ENCODE measurements at regions not wholly inside any gene's neighbourhood (a gene's known extent, or its start where the extent isn't known, plus 50 kb on each side); places are given as distances from the start of the nearest gene placed in this dataset.

GRCh38 chr4:116752027-116752426 lies 333.3 kb downstream of the TRAM1L1 start (continued):
- no peak for TF ChIP-seq AFF4 (CRISPR knock-in tag; IDR thresholded peaks at IDR 0.05)
- no peak for TF ChIP-seq ZBTB26 (CRISPR knock-in tag; IDR thresholded peaks at IDR 0.05; ENCODE audit: borderline replicate concordance)
- no peak for TF ChIP-seq RXRB (CRISPR knock-in tag; IDR thresholded peaks at IDR 0.05; ENCODE audit: borderline replicate concordance)
- TF ChIP-seq ZNF619 (CRISPR knock-in tag; IDR thresholded peaks at IDR 0.05), result no peak
- TF ChIP-seq RFXANK (CRISPR knock-in tag; IDR thresholded peaks at IDR 0.05), result no peak
- TF ChIP-seq ZC3H4 (CRISPR knock-in tag; IDR thresholded peaks at IDR 0.05; ENCODE audit: borderline replicate concordance), result no peak
- TF ChIP-seq RBM39 (IDR thresholded peaks at IDR 0.05; ENCODE audit: low read depth, low read length, poor library complexity, severe bottlenecking), result no peak

- ATAC-seq (no peak), DNase-seq (ENCODE audit: low spot score) (no peak), FAIRE-seq (no peak)
- Histone ChIP-seq H3K9me3 (ENCODE audit: low read length) (no peaks in the 10 kb centered on the region), H3K9ac (ENCODE audit: insufficient read depth, low read depth, low read length) (no peak overlapping the region), H3K36me3 (replicated peaks in 1 of 2; ENCODE audit: control insufficient read depth in 1 of 2, insufficient read depth in 2 of 2, low read length in 2 of 2) (no peaks in the 10 kb centered on the region), H3K79me2 (ENCODE audit: insufficient read depth, low read length) (no peaks in the 10 kb centered on the region), H2AFZ (ENCODE audit: low read length) (no peak overlapping the region), H3K27me3 (ENCODE audit: control insufficient read depth in 1 of 2, insufficient read depth in 2 of 2, low read length in 2 of 2) (no peaks in the 10 kb centered on the region), H4K20me1 (ENCODE audit: insufficient read depth, low read length) (no peaks in the 10 kb centered on the region), H3K4me2 (ENCODE audit: low read depth, low read length) (no peak overlapping the region), H3K4me1 (ENCODE audit: insufficient read depth, low read length) (no peaks in the 10 kb centered on the region), H3K4me3 (replicated peaks in 1 of 3; ENCODE audit: insufficient read depth in 1 of 3, low read depth in 2 of 3, low read length in 3 of 3) (no peak overlapping the region), H3K27ac (ENCODE audit: extremely low read length, insufficient read depth, low read length) (no peak overlapping the region)
- ChIA-PET POLR2A (no interaction called here), CTCF (ENCODE audit: low intra/inter-chr PET ratio, low total read pairs) (no interaction called here)
- no TSS peak for BruUV-seq (replicated peaks)
- 47% methylated on average over 1 of the region's 1 CpG for WGBS (ENCODE audit: low lambda C conversion rate)
- intact Hi-C loops (cut with micrococcal nuclease; ENCODE audit: unreplicated experiment) (no loop called here), in situ Hi-C loops (cut with HindIII; ENCODE audit: extremely low pct_ligation_motif_present, low pct_unique_long_range_greater_than_20kb) (no loop called here)
- no peak for TF ChIP-seq HMG20A (CRISPR knock-in tag; IDR thresholded peaks at IDR 0.05; ENCODE audit: borderline replicate concordance)
- no peak for TF ChIP-seq ZNF235 (CRISPR knock-in tag; IDR thresholded peaks at IDR 0.05; ENCODE audit: borderline replicate concordance)
- no peak for TF ChIP-seq NFE2L1 (CRISPR knock-in tag; IDR thresholded peaks at IDR 0.05; ENCODE audit: borderline replicate concordance)
- no peak for TF ChIP-seq ZNF256 (CRISPR knock-in tag; conservative IDR thresholded peaks at IDR 0.05)
- TF ChIP-seq ATF4 (CRISPR knock-in tag; IDR thresholded peaks at IDR 0.05), result no peak
- no peak for TF ChIP-seq ZNF367 (CRISPR knock-in tag; IDR thresholded peaks at IDR 0.05; ENCODE audit: borderline replicate concordance)
- TF ChIP-seq LCORL (IDR thresholded peaks at IDR 0.05), result no peak
- TF ChIP-seq LCORL (CRISPR knock-in tag; IDR thresholded peaks at IDR 0.05), result no peak
- TF ChIP-seq ZSCAN20 (CRISPR knock-in tag; IDR thresholded peaks at IDR 0.05; ENCODE audit: borderline replicate concordance), result no peak
- no peak for TF ChIP-seq ZNF33A (CRISPR knock-in tag; IDR thresholded peaks at IDR 0.05; ENCODE audit: borderline replicate concordance)
- TF ChIP-seq KMT2B (CRISPR knock-in tag; IDR thresholded peaks at IDR 0.05), result no peak
- TF ChIP-seq ZFP62 (CRISPR knock-in tag; IDR thresholded peaks at IDR 0.05), result no peak
- TF ChIP-seq ZNF446 (CRISPR knock-in tag; IDR thresholded peaks at IDR 0.05), result no peak
- TF ChIP-seq SP4 (CRISPR knock-in tag; IDR thresholded peaks at IDR 0.05), result no peak
- no peak for TF ChIP-seq DR1 (CRISPR knock-in tag; IDR thresholded peaks at IDR 0.05)
These were observed 348.6 kb downstream of the TRAM1L1 start for GRCh38 chr4:116736756-116737155.

Data from HepG2 (cell line).